ENCODE measurements at regions not wholly inside any gene's neighbourhood (a gene's known extent, or its start where the extent isn't known, plus 50 kb on each side); places are given as distances from the start of the nearest gene placed in this dataset.

DNA sequence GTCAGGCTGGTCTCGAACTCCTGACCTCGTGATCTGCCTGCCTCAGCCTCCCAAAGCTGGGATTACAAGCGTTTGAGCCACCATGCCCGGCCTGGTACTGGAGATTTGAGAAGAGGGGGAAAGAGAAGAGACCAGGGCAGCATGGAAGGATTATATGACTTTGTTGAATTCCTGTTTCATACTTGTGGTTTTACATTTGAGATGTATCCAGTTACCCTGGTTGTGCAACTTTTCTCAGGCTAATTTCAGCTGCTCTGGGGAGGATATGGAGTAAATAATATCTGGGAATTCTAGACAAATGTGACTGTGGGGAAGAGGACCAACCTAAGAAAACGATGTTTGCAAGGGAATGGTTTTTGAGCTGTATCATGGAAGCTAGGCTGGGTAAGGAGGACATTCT, 89.5 kb upstream of the GREM2 start:
- H3K9me3 ChIP-seq (ENCODE audit: low read depth): no peaks in the 10 kb centered on the region
- no peaks in the 10 kb centered on the region for H3K27me3 ChIP-seq
- Mint-ChIP-seq H3K27ac (no peak overlapping the region), H3K4me3 (no peak overlapping the region), H3K9me3 (no peaks in the 10 kb centered on the region), H3K4me1 (no peaks in the 10 kb centered on the region), H3K36me3 (no peaks in the 10 kb centered on the region), H3K27me3 (ENCODE audit: insufficient read depth, low read depth) (peaks cover 2% of the 10 kb centered on the region)
- no peaks in the 10 kb centered on the region for H3K79me2 ChIP-seq (ENCODE audit: low read depth)
- H3K4me2 ChIP-seq: no peak overlapping the region
- no peaks in the 10 kb centered on the region for H3F3A ChIP-seq (ENCODE audit: low read depth)
- H3K9ac ChIP-seq: no peak overlapping the region
- no peaks in the 10 kb centered on the region for H4K20me1 ChIP-seq (ENCODE audit: low read depth)
- TF ChIP-seq EZH2 (IDR thresholded peaks at IDR 0.05) (no peak), EZH2phosphoT487 (IDR thresholded peaks at IDR 0.05) (no peak)
- TF ChIP-seq, protein P1, sequence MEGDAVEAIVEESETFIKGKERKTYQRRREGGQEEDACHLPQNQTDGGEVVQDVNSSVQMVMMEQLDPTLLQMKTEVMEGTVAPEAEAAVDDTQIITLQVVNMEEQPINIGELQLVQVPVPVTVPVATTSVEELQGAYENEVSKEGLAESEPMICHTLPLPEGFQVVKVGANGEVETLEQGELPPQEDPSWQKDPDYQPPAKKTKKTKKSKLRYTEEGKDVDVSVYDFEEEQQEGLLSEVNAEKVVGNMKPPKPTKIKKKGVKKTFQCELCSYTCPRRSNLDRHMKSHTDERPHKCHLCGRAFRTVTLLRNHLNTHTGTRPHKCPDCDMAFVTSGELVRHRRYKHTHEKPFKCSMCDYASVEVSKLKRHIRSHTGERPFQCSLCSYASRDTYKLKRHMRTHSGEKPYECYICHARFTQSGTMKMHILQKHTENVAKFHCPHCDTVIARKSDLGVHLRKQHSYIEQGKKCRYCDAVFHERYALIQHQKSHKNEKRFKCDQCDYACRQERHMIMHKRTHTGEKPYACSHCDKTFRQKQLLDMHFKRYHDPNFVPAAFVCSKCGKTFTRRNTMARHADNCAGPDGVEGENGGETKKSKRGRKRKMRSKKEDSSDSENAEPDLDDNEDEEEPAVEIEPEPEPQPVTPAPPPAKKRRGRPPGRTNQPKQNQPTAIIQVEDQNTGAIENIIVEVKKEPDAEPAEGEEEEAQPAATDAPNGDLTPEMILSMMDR (IDR thresholded peaks at IDR 0.05): no peak
- no peak overlapping the region for H3K27ac ChIP-seq
- H3K36me3 ChIP-seq: no peaks in the 10 kb centered on the region
- H3K4me1 ChIP-seq: no peaks in the 10 kb centered on the region
- H3K4me3 ChIP-seq: no peak overlapping the region
- H2AFZ ChIP-seq (replicated peaks): no peak overlapping the region
- DNase-seq (ENCODE audit: low spot score): no peak

DNA sequence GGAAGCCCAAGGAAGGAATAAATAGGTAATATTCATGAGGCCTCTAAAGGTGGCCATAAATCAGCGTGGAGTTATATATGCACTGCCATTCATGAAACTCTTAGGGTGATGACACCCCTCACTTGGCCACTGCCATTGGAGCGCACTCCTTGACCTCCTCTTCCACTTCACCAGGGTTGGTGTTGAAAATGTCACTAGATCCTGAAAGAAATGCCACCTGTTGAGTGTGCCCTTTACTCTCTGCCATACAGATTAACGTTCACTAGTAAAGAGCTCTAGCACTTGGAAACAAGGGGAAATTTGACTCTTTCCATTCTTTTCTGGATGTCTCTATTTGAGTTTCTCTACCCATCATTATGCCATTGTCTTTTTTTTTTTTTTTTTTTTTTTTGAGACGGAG, 83.5 kb upstream of the GREM2 start:
- H3K9me3 Mint-ChIP-seq: no peaks in the 10 kb centered on the region
- H3K9ac ChIP-seq: no peak overlapping the region
- peaks cover 6% of the 10 kb centered on the region for H3K27me3 Mint-ChIP-seq (ENCODE audit: insufficient read depth, low read depth)
- no peaks in the 10 kb centered on the region for H3K4me1 ChIP-seq
- H3K79me2 ChIP-seq (ENCODE audit: low read depth): no peaks in the 10 kb centered on the region
- no peak for TF ChIP-seq EZH2phosphoT487 (IDR thresholded peaks at IDR 0.05)
- TF ChIP-seq EZH2 (IDR thresholded peaks at IDR 0.05): no peak
- TF ChIP-seq, protein P1 (IDR thresholded peaks at IDR 0.05): no peak
- no peak overlapping the region for H3K4me3 Mint-ChIP-seq
- no peaks in the 10 kb centered on the region for H3K36me3 ChIP-seq
- H3K4me1 Mint-ChIP-seq: no peaks in the 10 kb centered on the region
- H3K27ac ChIP-seq: no peak overlapping the region
- no peak overlapping the region for H3K27ac Mint-ChIP-seq
- DNase-seq (ENCODE audit: low spot score): no peak
- no peak overlapping the region for H3K4me2 ChIP-seq
- no peak overlapping the region for H2AFZ ChIP-seq (replicated peaks)
- no peaks in the 10 kb centered on the region for H3K9me3 ChIP-seq (ENCODE audit: low read depth)
- no peaks in the 10 kb centered on the region for H3F3A ChIP-seq (ENCODE audit: low read depth)
- no peaks in the 10 kb centered on the region for H4K20me1 ChIP-seq (ENCODE audit: low read depth)
- H3K4me3 ChIP-seq: no peak overlapping the region
- no peaks in the 10 kb centered on the region for H3K27me3 ChIP-seq
- H3K36me3 Mint-ChIP-seq: no peaks in the 10 kb centered on the region

DNA sequence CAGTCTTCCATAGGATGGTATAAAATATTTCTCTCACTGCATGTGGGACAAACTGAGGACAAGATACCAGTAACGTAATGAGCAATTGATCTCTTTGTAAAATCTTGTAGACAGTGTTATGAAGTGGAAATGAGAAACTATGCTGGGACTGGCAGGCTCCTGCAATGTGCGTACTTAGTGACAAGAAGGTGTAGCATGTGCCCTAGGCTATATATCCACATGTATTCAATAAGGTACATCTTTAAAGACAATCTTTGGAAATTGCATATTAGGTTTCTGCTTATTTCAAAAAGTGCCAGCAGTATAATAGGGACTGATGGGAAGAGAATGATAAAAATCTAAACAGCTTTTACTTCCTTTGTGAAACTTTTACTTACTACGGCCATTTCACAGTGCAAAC, 81.9 kb upstream of the GREM2 start:
- no peak overlapping the region for H3K27ac Mint-ChIP-seq
- H3K9me3 Mint-ChIP-seq: no peaks in the 10 kb centered on the region
- Histone ChIP-seq H3K4me2 (no peak overlapping the region), H3K9me3 (ENCODE audit: low read depth) (no peaks in the 10 kb centered on the region), H3K9ac (no peak overlapping the region), H2AFZ (replicated peaks) (no peak overlapping the region), H3K4me1 (no peaks in the 10 kb centered on the region), H3K27ac (no peak overlapping the region), H3K79me2 (ENCODE audit: low read depth) (no peaks in the 10 kb centered on the region), H3F3A (ENCODE audit: low read depth) (no peaks in the 10 kb centered on the region), H3K4me3 (no peak overlapping the region), H3K27me3 (no peaks in the 10 kb centered on the region), H3K36me3 (no peaks in the 10 kb centered on the region), H4K20me1 (ENCODE audit: low read depth) (no peaks in the 10 kb centered on the region)
- DNase-seq (ENCODE audit: low spot score): no peak
- no peak overlapping the region for H3K4me3 Mint-ChIP-seq
- H3K36me3 Mint-ChIP-seq: no peaks in the 10 kb centered on the region
- TF ChIP-seq EZH2 (IDR thresholded peaks at IDR 0.05) (no peak), EZH2phosphoT487 (IDR thresholded peaks at IDR 0.05) (no peak)
- TF ChIP-seq, protein P1 (IDR thresholded peaks at IDR 0.05): no peak
- peaks cover 7% of the 10 kb centered on the region for H3K27me3 Mint-ChIP-seq (ENCODE audit: insufficient read depth, low read depth)
- H3K4me1 Mint-ChIP-seq: no peaks in the 10 kb centered on the region

DNA sequence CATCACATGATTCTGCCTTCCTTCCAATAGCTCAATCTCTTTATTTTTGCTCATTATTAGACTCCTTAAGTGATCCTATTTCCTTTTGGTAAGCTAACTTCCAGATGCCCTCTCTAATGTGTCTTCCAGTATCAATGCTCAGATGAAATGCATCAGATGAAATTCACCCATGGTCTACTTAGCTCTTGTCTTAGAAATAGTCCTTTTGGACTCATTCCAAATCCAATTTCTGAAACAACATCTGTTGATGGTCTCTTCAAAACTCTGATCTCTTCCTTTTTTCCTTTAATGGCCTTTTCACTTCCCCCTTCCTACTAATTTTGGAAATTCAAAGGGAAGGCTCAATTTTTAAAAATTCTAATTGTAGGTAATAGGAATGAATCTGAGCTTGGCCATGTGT, 81.1 kb upstream of the GREM2 start:
- Histone ChIP-seq H4K20me1 (ENCODE audit: low read depth) (no peaks in the 10 kb centered on the region), H3F3A (ENCODE audit: low read depth) (no peaks in the 10 kb centered on the region), H2AFZ (replicated peaks) (no peak overlapping the region), H3K4me2 (no peak overlapping the region), H3K27me3 (no peaks in the 10 kb centered on the region), H3K79me2 (ENCODE audit: low read depth) (no peaks in the 10 kb centered on the region), H3K36me3 (no peaks in the 10 kb centered on the region), H3K9ac (no peak overlapping the region), H3K9me3 (ENCODE audit: low read depth) (no peaks in the 10 kb centered on the region), H3K4me1 (no peaks in the 10 kb centered on the region), H3K27ac (no peak overlapping the region), H3K4me3 (no peak overlapping the region)
- DNase-seq (ENCODE audit: low spot score): no peak
- H3K27me3 Mint-ChIP-seq (ENCODE audit: insufficient read depth, low read depth): peaks cover 7% of the 10 kb centered on the region
- no peaks in the 10 kb centered on the region for H3K36me3 Mint-ChIP-seq
- H3K4me1 Mint-ChIP-seq: no peaks in the 10 kb centered on the region
- no peak overlapping the region for H3K4me3 Mint-ChIP-seq
- no peak for TF ChIP-seq EZH2 (IDR thresholded peaks at IDR 0.05)
- TF ChIP-seq, protein P1 (IDR thresholded peaks at IDR 0.05): no peak
- TF ChIP-seq EZH2phosphoT487 (IDR thresholded peaks at IDR 0.05): no peak
- no peak overlapping the region for H3K27ac Mint-ChIP-seq
- no peaks in the 10 kb centered on the region for H3K9me3 Mint-ChIP-seq

Data from neural progenitor cell (in vitro differentiated cells).